NOMO-1 treated with dmso at 0.1 percent for 144 hours (cell line): ENCODE measurements at regions not wholly inside any gene's neighbourhood (a gene's known extent, or its start where the extent isn't known, plus 50 kb on each side); places are given as distances from the start of the nearest gene placed in this dataset.
A peak's percentile ranks its signal among the peaks of the same experiment; 100 is the strongest.

Experiments
- DNase-seq: peaks from one replicate; lab custom pipeline; 2025; ENCODE audit not compliant: unreplicated experiment; lab: John Stamatoyannopoulos, UW

- no peak for DNase-seq
These were observed 205.9 kb downstream of the AUH start for GRCh38 chr9:91155746-91156376.

GRCh38 chr9:91156451-91157234, 205.1 kb downstream of the AUH start:
- no peak for DNase-seq

GRCh38 chr9:91157883-91158282, 203.8 kb downstream of the AUH start:
- no peak for DNase-seq

- no peak for DNase-seq
These were observed 203.4 kb downstream of the AUH start for GRCh38 chr9:91158286-91158685.

- no peak for DNase-seq
These were observed 202.8 kb downstream of the AUH start for GRCh38 chr9:91158946-91159345.

GRCh38 chr9:91159664-91160121, 202.0 kb downstream of the AUH start:
- no peak for DNase-seq

- DNase-seq: no peak
These were observed 201.5 kb downstream of the AUH start for GRCh38 chr9:91160181-91160580.

- DNase-seq: no peak
These were observed 200.9 kb downstream of the AUH start for GRCh38 chr9:91160599-91161464.

GRCh38 chr9:91161465-91162300, 200.0 kb downstream of the AUH start:
- no peak for DNase-seq

GRCh38 chr9:91162311-91162710, 199.4 kb downstream of the AUH start:
- DNase-seq: no peak

GRCh38 chr9:91162784-91163443, 198.8 kb downstream of the AUH start:
- DNase-seq: peak; percentile 11

GRCh38 chr9:91163444-91163772, 198.3 kb downstream of the AUH start:
- no peak for DNase-seq

- DNase-seq: no peak
These were observed 197.8 kb downstream of the AUH start for GRCh38 chr9:91163773-91164471.
